ENCODE measurements at regions not wholly inside any gene's neighbourhood (a gene's known extent, or its start where the extent isn't known, plus 50 kb on each side); places are given as distances from the start of the nearest gene placed in this dataset.
"Not testable (repeated sequence)": the region's sequence is repeated elsewhere in the genome, so short reads cannot be mapped to it uniquely, and the experiment has no call there.

DNA sequence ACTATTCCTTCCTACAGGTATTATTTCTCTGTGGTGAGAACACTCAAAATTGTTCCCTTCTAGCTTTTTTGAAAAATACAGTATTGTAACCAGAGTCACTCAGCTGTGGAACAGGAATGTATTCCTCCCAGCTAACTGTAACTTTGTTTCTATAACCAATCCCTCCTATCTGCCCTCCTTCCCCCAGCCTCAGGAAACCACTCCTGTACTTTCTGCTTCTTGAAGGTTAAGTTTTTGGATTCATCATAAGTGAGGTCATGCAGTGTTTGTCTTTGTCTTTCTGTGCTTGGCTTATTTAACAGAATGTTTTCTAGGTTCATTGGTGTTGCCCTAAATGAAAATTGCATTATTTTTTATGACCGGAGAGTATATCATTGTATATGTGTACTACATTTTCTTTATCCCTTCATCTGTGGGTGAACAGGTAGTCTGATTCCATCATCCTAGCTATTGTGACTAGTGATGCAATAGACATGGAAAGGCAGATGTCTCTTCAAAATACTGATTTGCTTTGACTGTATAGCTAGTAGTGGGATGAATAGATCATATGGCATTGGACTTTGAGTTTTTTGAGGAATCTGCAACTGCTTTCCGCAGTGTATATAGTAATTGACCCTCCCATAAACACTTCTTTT is 112.9 kb upstream of the GRK3 start:
- Histone ChIP-seq H3K27ac (no peak overlapping the region), H3K27me3 (ENCODE audit: insufficient read depth, low read depth, severe bottlenecking) (no peaks in the 10 kb centered on the region), H3K36me3 (peaks cover 52% of the 10 kb centered on the region), H3K9me3 (ENCODE audit: severe bottlenecking) (no peaks in the 10 kb centered on the region), H3K4me3 (ENCODE audit: low read depth, low read length) (no peak overlapping the region)
- no peak for TF ChIP-seq CTCF (IDR thresholded peaks at IDR 0.05; ENCODE audit: low read depth, low read length)
- no peak for DNase-seq

DNA sequence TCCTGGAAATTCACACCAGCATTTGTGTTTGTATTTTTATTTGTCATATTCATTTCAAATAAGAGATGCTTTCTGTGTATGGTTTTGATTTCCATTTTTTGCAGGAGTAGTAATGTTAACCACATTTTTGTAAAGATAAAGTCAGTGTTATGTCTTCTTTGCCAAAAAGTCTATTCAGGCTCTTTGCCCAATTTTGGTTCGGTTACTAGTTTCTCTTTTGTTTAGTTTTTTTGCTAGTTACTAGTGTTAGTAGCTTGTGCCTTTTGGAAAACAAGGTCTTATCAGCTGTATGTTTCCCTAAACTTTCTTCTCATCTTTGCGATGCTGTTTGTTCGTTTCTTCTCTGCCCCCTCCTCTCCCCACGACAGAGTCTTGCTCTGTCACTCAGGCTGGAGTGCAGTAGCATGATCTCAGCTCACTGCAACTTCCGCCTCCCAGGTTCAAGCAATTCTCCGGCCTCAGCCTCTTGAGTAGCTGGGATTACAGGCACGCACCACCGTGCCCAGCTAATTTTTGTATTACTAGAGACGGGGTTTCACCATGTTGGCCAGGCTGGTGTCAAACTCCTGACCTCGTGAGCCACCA is 112.3 kb upstream of the GRK3 start:
- no peak overlapping the region for H3K27ac ChIP-seq
- H3K4me3 ChIP-seq (ENCODE audit: low read depth, low read length), result no peak overlapping the region
- no peaks in the 10 kb centered on the region for H3K27me3 ChIP-seq (ENCODE audit: insufficient read depth, low read depth, severe bottlenecking)
- H3K9me3 ChIP-seq (ENCODE audit: severe bottlenecking), result no peaks in the 10 kb centered on the region
- no peak for TF ChIP-seq CTCF (IDR thresholded peaks at IDR 0.05; ENCODE audit: low read depth, low read length)
- peaks cover 54% of the 10 kb centered on the region for H3K36me3 ChIP-seq
- DNase-seq, result no peak

GRCh38 chr22:25453058-25453457 is 111.4 kb upstream of the GRK3 start:
- Histone ChIP-seq H3K9me3 (ENCODE audit: severe bottlenecking) (no peaks in the 10 kb centered on the region), H3K27me3 (ENCODE audit: insufficient read depth, low read depth, severe bottlenecking) (no peaks in the 10 kb centered on the region), H3K27ac (no peak overlapping the region), H3K36me3 (peaks cover 54% of the 10 kb centered on the region), H3K4me3 (ENCODE audit: low read depth, low read length) (no peak overlapping the region)
- no peak for TF ChIP-seq CTCF (IDR thresholded peaks at IDR 0.05; ENCODE audit: low read depth, low read length)
- DNase-seq, result no peak

GRCh38 chr22:25453557-25453956 is 110.9 kb upstream of the GRK3 start:
- Histone ChIP-seq H3K4me3 (ENCODE audit: low read depth, low read length) (no peak overlapping the region), H3K27ac (no peak overlapping the region), H3K27me3 (ENCODE audit: insufficient read depth, low read depth, severe bottlenecking) (no peaks in the 10 kb centered on the region), H3K36me3 (peaks cover 54% of the 10 kb centered on the region), H3K9me3 (ENCODE audit: severe bottlenecking) (no peaks in the 10 kb centered on the region)
- no peak for DNase-seq
- no peak for TF ChIP-seq CTCF (IDR thresholded peaks at IDR 0.05; ENCODE audit: low read depth, low read length)

DNA sequence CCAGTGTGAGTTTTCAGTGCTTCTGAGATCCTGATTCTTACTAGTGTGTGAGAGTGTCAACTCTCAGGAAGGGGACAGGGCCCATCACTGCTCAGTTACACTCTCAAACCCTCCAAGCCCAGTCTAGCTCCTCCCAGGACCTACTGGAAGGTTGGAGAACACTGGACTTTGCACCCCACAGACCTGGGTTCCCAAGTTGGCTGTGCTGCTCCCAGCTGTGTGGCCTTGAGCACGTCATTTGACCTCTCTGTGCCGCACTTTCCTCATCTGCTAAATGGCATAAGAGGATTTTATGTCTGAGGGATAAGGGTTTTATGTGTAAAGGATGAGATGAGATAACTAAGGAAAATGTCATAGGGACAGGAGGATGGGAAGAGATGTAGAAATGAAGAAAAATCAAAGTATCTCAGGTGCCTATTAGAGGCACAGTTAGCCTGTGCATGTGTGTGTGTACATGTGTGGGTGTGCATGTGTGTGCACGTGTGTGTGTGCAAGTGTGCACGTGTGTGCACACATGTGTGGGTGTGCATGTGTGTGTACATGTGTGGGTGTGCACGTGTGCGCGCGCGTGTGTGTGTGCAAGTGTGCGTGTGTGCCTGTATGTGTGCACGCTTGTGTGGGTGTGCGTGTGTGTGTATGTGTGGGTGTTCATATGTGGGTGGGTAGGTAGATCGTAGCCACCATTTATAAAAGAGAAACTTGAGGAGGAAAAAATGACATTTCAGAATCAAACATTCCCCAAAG is 108.0 kb upstream of the GRK3 start:
- not testable (repeated sequence) for H3K27ac ChIP-seq; H3K27me3 ChIP-seq (ENCODE audit: insufficient read depth, low read depth, severe bottlenecking); H3K4me3 ChIP-seq (ENCODE audit: low read depth, low read length); H3K9me3 ChIP-seq (ENCODE audit: severe bottlenecking); DNase-seq
- H3K36me3 ChIP-seq, result peaks cover 63% of the 10 kb centered on the region

DNA sequence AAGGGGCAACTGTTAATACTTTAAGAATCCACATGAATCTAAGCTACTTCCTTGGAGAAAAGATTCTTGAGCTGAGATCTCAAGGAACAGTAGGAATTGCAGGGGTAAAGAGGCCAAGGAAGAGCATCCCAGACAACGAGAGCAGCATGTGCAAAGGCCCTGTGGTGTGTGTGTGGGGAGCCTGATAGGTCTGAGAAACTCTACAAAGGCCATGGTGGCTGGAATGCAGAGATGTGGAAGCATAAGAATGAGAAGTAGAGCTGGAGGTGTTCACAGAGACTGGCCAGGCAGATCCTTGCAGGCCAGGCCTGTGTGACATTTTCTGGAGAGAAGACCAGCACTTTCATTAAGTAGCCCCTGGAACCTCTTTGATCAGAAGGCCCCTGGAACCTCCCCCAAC is 105.8 kb upstream of the GRK3 start:
- not testable (repeated sequence) for H3K4me3 ChIP-seq (ENCODE audit: low read depth, low read length); H3K9me3 ChIP-seq (ENCODE audit: severe bottlenecking); H3K27me3 ChIP-seq (ENCODE audit: insufficient read depth, low read depth, severe bottlenecking); DNase-seq; H3K27ac ChIP-seq
- H3K36me3 ChIP-seq, result peaks cover 53% of the 10 kb centered on the region

- H3K36me3 ChIP-seq, result peaks cover 36% of the 10 kb centered on the region
- H3K27me3 ChIP-seq (ENCODE audit: insufficient read depth, low read depth, severe bottlenecking); H3K27ac ChIP-seq; H3K9me3 ChIP-seq (ENCODE audit: severe bottlenecking); H3K4me3 ChIP-seq (ENCODE audit: low read depth, low read length); DNase-seq: not testable (repeated sequence)
Observed at GRCh38 chr22:25460682-25461081, 103.8 kb upstream of the GRK3 start.
